H1 (cell line): ENCODE measurements at regions not wholly inside any gene's neighbourhood (a gene's known extent, or its start where the extent isn't known, plus 50 kb on each side); places are given as distances from the start of the nearest gene placed in this dataset.

Experiments
- NANOG ChIP-seq: IDR thresholded peaks from 2 replicates; pipeline ENCODE4 v1.6.1; 2011; ENCODE audit warnings: low read length, low read depth, mild to moderate bottlenecking, inconsistent platforms; ENCODE audit not compliant: insufficient read depth, poor library complexity, severe bottlenecking
- TF ChIP-seq, protein P1 (sequence below), 3 experiments: IDR thresholded peaks; 1 replicate in 2 of 3; 2 replicates in 1 of 3; pipeline versions ENCODE4 v1.5.1 to v1.6.1; 2011; ENCODE audit warnings: low read length in 3 of 3, mild to moderate bottlenecking in 3 of 3, inconsistent platforms in 2 of 3, low read depth in 1 of 3, moderate library complexity in 1 of 3; ENCODE audit not compliant: insufficient read depth in 1 of 3; ENCODE audit errors: control extremely low read depth in 1 of 3
- TF ChIP-seq, protein P2 (sequence below): fragments of 300-600 bp; sonication (generic); IDR thresholded peaks from 2 replicates; pipeline ENCODE4 v1.7.1; 2012; ENCODE audit warnings: low read length, moderate library complexity, mild to moderate bottlenecking, inconsistent platforms; ENCODE audit not compliant: insufficient replicate concordance

DNA sequence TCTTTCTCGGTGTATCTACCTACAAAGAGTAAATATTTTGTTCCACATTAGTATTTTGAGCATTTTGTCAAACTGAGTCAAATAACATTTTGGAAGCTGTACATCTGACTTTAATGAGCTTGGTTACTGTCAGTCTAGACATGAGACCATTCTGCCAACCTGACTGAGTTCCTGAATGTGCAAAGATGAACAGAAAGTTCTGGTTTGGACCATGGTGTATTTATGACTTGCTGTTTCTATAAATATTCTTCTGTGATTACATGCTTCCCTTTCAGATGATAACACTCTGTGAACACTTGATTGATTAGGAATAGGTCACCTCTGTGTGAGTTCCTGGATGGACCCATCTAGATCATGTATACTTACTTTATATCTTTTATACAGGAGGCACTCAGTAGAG lies 827.8 kb downstream of the VRK1 start (continued):
- no peak for TF ChIP-seq NANOG
- TF ChIP-seq, protein P1, sequence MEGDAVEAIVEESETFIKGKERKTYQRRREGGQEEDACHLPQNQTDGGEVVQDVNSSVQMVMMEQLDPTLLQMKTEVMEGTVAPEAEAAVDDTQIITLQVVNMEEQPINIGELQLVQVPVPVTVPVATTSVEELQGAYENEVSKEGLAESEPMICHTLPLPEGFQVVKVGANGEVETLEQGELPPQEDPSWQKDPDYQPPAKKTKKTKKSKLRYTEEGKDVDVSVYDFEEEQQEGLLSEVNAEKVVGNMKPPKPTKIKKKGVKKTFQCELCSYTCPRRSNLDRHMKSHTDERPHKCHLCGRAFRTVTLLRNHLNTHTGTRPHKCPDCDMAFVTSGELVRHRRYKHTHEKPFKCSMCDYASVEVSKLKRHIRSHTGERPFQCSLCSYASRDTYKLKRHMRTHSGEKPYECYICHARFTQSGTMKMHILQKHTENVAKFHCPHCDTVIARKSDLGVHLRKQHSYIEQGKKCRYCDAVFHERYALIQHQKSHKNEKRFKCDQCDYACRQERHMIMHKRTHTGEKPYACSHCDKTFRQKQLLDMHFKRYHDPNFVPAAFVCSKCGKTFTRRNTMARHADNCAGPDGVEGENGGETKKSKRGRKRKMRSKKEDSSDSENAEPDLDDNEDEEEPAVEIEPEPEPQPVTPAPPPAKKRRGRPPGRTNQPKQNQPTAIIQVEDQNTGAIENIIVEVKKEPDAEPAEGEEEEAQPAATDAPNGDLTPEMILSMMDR (IDR thresholded peaks at IDR 0.05; ENCODE audit: control extremely low read depth in 1 of 3, insufficient read depth in 1 of 3, low read depth in 1 of 3, low read length in 3 of 3), result no peak
- TF ChIP-seq, protein P2, sequence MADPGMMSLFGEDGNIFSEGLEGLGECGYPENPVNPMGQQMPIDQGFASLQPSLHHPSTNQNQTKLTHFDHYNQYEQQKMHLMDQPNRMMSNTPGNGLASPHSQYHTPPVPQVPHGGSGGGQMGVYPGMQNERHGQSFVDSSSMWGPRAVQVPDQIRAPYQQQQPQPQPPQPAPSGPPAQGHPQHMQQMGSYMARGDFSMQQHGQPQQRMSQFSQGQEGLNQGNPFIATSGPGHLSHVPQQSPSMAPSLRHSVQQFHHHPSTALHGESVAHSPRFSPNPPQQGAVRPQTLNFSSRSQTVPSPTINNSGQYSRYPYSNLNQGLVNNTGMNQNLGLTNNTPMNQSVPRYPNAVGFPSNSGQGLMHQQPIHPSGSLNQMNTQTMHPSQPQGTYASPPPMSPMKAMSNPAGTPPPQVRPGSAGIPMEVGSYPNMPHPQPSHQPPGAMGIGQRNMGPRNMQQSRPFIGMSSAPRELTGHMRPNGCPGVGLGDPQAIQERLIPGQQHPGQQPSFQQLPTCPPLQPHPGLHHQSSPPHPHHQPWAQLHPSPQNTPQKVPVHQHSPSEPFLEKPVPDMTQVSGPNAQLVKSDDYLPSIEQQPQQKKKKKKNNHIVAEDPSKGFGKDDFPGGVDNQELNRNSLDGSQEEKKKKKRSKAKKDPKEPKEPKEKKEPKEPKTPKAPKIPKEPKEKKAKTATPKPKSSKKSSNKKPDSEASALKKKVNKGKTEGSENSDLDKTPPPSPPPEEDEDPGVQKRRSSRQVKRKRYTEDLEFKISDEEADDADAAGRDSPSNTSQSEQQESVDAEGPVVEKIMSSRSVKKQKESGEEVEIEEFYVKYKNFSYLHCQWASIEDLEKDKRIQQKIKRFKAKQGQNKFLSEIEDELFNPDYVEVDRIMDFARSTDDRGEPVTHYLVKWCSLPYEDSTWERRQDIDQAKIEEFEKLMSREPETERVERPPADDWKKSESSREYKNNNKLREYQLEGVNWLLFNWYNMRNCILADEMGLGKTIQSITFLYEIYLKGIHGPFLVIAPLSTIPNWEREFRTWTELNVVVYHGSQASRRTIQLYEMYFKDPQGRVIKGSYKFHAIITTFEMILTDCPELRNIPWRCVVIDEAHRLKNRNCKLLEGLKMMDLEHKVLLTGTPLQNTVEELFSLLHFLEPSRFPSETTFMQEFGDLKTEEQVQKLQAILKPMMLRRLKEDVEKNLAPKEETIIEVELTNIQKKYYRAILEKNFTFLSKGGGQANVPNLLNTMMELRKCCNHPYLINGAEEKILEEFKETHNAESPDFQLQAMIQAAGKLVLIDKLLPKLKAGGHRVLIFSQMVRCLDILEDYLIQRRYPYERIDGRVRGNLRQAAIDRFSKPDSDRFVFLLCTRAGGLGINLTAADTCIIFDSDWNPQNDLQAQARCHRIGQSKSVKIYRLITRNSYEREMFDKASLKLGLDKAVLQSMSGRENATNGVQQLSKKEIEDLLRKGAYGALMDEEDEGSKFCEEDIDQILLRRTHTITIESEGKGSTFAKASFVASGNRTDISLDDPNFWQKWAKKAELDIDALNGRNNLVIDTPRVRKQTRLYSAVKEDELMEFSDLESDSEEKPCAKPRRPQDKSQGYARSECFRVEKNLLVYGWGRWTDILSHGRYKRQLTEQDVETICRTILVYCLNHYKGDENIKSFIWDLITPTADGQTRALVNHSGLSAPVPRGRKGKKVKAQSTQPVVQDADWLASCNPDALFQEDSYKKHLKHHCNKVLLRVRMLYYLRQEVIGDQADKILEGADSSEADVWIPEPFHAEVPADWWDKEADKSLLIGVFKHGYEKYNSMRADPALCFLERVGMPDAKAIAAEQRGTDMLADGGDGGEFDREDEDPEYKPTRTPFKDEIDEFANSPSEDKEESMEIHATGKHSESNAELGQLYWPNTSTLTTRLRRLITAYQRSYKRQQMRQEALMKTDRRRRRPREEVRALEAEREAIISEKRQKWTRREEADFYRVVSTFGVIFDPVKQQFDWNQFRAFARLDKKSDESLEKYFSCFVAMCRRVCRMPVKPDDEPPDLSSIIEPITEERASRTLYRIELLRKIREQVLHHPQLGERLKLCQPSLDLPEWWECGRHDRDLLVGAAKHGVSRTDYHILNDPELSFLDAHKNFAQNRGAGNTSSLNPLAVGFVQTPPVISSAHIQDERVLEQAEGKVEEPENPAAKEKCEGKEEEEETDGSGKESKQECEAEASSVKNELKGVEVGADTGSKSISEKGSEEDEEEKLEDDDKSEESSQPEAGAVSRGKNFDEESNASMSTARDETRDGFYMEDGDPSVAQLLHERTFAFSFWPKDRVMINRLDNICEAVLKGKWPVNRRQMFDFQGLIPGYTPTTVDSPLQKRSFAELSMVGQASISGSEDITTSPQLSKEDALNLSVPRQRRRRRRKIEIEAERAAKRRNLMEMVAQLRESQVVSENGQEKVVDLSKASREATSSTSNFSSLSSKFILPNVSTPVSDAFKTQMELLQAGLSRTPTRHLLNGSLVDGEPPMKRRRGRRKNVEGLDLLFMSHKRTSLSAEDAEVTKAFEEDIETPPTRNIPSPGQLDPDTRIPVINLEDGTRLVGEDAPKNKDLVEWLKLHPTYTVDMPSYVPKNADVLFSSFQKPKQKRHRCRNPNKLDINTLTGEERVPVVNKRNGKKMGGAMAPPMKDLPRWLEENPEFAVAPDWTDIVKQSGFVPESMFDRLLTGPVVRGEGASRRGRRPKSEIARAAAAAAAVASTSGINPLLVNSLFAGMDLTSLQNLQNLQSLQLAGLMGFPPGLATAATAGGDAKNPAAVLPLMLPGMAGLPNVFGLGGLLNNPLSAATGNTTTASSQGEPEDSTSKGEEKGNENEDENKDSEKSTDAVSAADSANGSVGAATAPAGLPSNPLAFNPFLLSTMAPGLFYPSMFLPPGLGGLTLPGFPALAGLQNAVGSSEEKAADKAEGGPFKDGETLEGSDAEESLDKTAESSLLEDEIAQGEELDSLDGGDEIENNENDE, result no peak
